ENCODE measurements at regions not wholly inside any gene's neighbourhood (a gene's known extent, or its start where the extent isn't known, plus 50 kb on each side); places are given as distances from the start of the nearest gene placed in this dataset.

- TF ChIP-seq FOSL2 (IDR thresholded peaks at IDR 0.05; ENCODE audit: borderline replicate concordance, low read depth) (no peak), CTCF (IDR thresholded peaks at IDR 0.05) (no peak)
Measured at GRCh38 chr6:6843057-6843627, 254.6 kb downstream of the LY86 start.

All from SK-N-SH (cell line).